MM.1S (cell line): ENCODE measurements at regions not wholly inside any gene's neighbourhood (a gene's known extent, or its start where the extent isn't known, plus 50 kb on each side); places are given as distances from the start of the nearest gene placed in this dataset.

Source experiments
- DNase-seq: peaks from one replicate; pipeline ENCODE4 v3.0.0-alpha.2; 2015
- H2AFZ ChIP-seq: fragments of 300-600 bp; sonication (generic); 2 replicates; pipeline ENCODE4 v1.6.0; 2016; ENCODE audit warnings: antibody characterized with exemption, low read length
- H3F3A ChIP-seq: fragments of 300-600 bp; sonication (generic); 2 replicates; pipeline ENCODE4 v1.6.1; 2016; ENCODE audit warnings: mild to moderate bottlenecking, antibody characterized with exemption, low read length, moderate library complexity, mixed read lengths; ENCODE audit not compliant: insufficient read depth
- H3K27ac ChIP-seq: fragments of 300-600 bp; sonication (generic); 2 replicates; pipeline ENCODE4 v1.5.1; 2016; ENCODE audit warnings: mild to moderate bottlenecking, low read length
- H3K27me3 ChIP-seq: fragments of 300-600 bp; sonication (generic); replicated peaks from 2 replicates; pipeline ENCODE4 v1.6.0; 2016; ENCODE audit warnings: low read length; ENCODE audit not compliant: insufficient read depth
- H3K36me3 ChIP-seq: fragments of 300-600 bp; sonication (generic); replicated peaks from 2 replicates; pipeline ENCODE4 v1.6.1; 2016; ENCODE audit warnings: mild to moderate bottlenecking, low read length, mixed read lengths; ENCODE audit not compliant: insufficient read depth
- H3K4me1 ChIP-seq: fragments of 300-600 bp; sonication (generic); 2 replicates; pipeline ENCODE4 v1.6.1; 2016; ENCODE audit warnings: low read length, mixed read lengths
- H3K4me2 ChIP-seq: fragments of 300-600 bp; sonication (generic); 2 replicates; pipeline ENCODE4 v1.6.0; 2016; ENCODE audit warnings: low read depth, low read length
- H3K4me3 ChIP-seq: fragments of 300-600 bp; sonication (generic); 2 replicates; pipeline ENCODE4 v1.5.1; 2016; ENCODE audit warnings: low read length, mixed read lengths
- H3K79me2 ChIP-seq: fragments of 300-600 bp; sonication (generic); 2 replicates; pipeline ENCODE4 v1.6.1; 2016; ENCODE audit warnings: mixed run types, low read length, mixed read lengths
- H3K9ac ChIP-seq: fragments of 300-600 bp; sonication (generic); 2 replicates; pipeline ENCODE4 v1.6.1; 2016; ENCODE audit warnings: low read length, mixed read lengths
- H3K9me2 ChIP-seq: fragments of 300-600 bp; sonication (generic); replicated peaks from 2 replicates; pipeline ENCODE4 v1.6.1; 2016; ENCODE audit warnings: mild to moderate bottlenecking, low read length, mixed read lengths; ENCODE audit not compliant: insufficient read depth
- H3K9me3 ChIP-seq: fragments of 300-600 bp; sonication (generic); replicated peaks from 2 replicates; pipeline ENCODE4 v1.6.1; 2016; ENCODE audit warnings: mild to moderate bottlenecking, low read length, mixed read lengths; ENCODE audit not compliant: insufficient read depth
- H4K20me1 ChIP-seq: fragments of 300-600 bp; sonication (generic); 2 replicates; pipeline ENCODE4 v1.6.1; 2016; ENCODE audit warnings: mild to moderate bottlenecking, low read length, moderate library complexity, mixed read lengths; ENCODE audit not compliant: insufficient read depth
- EZH2 ChIP-seq: fragments of 300-600 bp; sonication (generic); optimal IDR thresholded peaks from 2 replicates; pipeline ENCODE3; 2017; ENCODE audit warnings: low read depth, mild to moderate bottlenecking, antibody characterized with exemption, low read length, mixed read lengths
- EZH2phosphoT487 ChIP-seq: fragments of 300-600 bp; sonication (generic); IDR thresholded peaks from 2 replicates; pipeline ENCODE4 v1.6.1; 2018; ENCODE audit warnings: antibody characterized with exemption, low read length
- TF ChIP-seq, protein P1 (sequence below): fragments of 300-600 bp; sonication (generic); IDR thresholded peaks from 2 replicates; pipeline ENCODE4 v1.5.1; 2016; ENCODE audit warnings: antibody characterized with exemption, low read length, mixed read lengths

DNA sequence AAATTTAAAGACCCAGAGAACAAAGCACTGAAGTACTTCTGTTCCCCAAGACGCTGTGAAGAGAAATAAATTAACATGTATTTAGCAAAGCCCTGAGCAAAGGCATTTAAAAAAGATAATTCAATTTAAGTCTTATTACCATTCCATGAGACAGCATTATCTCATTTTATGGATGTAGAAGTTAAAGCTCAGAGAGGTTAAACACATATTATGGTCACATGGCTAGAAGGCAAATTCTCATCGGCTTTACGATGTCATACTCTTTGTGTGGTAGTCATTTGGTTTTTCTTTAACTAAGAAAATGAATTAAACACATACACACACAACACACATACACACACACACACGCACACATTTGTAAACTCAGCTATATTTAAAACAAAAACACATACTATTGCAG lies 262.7 kb downstream of the HS3ST1 start:
- Histone ChIP-seq H3K27me3 (no peaks in the 10 kb centered on the region), H3K9ac (no peak overlapping the region), H3K9me2 (no peaks in the 10 kb centered on the region), H3K4me2 (no peak overlapping the region), H3F3A (no peaks in the 10 kb centered on the region), H3K9me3 (no peaks in the 10 kb centered on the region), H4K20me1 (no peaks in the 10 kb centered on the region), H3K4me3 (no peak overlapping the region), H3K27ac (no peak overlapping the region), H2AFZ (no peak overlapping the region), H3K36me3 (no peaks in the 10 kb centered on the region), H3K4me1 (no peaks in the 10 kb centered on the region), H3K79me2 (no peaks in the 10 kb centered on the region)
- no peak for DNase-seq
- TF ChIP-seq, protein P1, sequence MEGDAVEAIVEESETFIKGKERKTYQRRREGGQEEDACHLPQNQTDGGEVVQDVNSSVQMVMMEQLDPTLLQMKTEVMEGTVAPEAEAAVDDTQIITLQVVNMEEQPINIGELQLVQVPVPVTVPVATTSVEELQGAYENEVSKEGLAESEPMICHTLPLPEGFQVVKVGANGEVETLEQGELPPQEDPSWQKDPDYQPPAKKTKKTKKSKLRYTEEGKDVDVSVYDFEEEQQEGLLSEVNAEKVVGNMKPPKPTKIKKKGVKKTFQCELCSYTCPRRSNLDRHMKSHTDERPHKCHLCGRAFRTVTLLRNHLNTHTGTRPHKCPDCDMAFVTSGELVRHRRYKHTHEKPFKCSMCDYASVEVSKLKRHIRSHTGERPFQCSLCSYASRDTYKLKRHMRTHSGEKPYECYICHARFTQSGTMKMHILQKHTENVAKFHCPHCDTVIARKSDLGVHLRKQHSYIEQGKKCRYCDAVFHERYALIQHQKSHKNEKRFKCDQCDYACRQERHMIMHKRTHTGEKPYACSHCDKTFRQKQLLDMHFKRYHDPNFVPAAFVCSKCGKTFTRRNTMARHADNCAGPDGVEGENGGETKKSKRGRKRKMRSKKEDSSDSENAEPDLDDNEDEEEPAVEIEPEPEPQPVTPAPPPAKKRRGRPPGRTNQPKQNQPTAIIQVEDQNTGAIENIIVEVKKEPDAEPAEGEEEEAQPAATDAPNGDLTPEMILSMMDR: no peak
- TF ChIP-seq EZH2 (no peak), EZH2phosphoT487 (no peak)

DNA sequence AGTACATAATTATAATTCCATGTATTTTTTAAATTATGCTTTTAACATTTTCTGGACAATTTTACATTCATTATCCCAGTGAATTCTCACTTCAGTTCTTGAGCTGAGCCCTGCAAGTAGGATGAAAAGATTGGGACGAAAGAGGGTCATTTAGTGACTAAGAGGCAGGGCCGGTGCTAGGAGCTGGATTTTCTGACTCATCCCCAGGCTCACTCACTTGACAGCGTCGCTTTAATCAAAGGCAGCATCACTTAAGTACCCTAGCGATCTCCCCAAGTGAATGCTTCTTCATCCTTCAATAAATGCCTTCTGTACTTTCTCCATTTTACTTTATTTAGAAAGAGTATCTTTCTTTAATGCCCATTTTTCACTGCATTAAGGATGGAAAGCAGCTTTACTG lies 263.6 kb downstream of the HS3ST1 start:
- Histone ChIP-seq H3K27ac (no peak overlapping the region), H3K36me3 (no peaks in the 10 kb centered on the region), H2AFZ (no peak overlapping the region), H3K4me3 (no peak overlapping the region), H3K27me3 (no peaks in the 10 kb centered on the region), H3K4me2 (no peak overlapping the region), H3K9me3 (no peaks in the 10 kb centered on the region), H3K9me2 (no peaks in the 10 kb centered on the region), H3F3A (no peaks in the 10 kb centered on the region), H3K9ac (no peak overlapping the region), H4K20me1 (no peaks in the 10 kb centered on the region), H3K79me2 (no peaks in the 10 kb centered on the region), H3K4me1 (no peaks in the 10 kb centered on the region)
- TF ChIP-seq, protein P1: no peak
- no peak for TF ChIP-seq EZH2phosphoT487
- no peak for TF ChIP-seq EZH2
- no peak for DNase-seq

DNA sequence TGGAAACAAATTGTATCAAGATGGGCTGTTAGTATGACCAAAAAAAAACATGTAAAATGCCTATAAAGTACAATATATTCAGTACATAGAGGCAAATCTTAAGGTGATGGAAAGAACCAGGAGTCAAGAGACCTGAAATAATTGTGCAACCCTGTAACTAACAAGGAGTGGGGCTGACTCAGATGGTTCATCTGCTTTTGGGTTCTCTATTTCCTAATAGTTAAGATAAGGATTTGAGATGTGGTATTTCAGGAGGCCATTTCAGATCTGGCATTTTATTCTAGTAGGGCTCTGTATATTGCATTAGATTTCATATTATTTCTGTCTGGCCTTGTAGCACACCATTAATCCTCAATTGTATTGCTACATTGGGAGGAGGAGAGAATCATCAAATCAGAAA lies 268.4 kb downstream of the HS3ST1 start:
- H3F3A ChIP-seq: no peaks in the 10 kb centered on the region
- no peak overlapping the region for H3K4me2 ChIP-seq
- no peak overlapping the region for H3K27ac ChIP-seq
- no peak overlapping the region for H3K4me3 ChIP-seq
- no peak for TF ChIP-seq EZH2
- no peak for TF ChIP-seq EZH2phosphoT487
- TF ChIP-seq, protein P1: no peak
- H3K4me1 ChIP-seq: no peaks in the 10 kb centered on the region
- no peaks in the 10 kb centered on the region for H3K27me3 ChIP-seq
- H4K20me1 ChIP-seq: no peaks in the 10 kb centered on the region
- no peaks in the 10 kb centered on the region for H3K9me3 ChIP-seq
- no peaks in the 10 kb centered on the region for H3K36me3 ChIP-seq
- H3K79me2 ChIP-seq: no peaks in the 10 kb centered on the region
- no peak for DNase-seq
- no peaks in the 10 kb centered on the region for H3K9me2 ChIP-seq
- H2AFZ ChIP-seq: no peak overlapping the region
- no peak overlapping the region for H3K9ac ChIP-seq
